ENCODE measurements at regions not wholly inside any gene's neighbourhood (a gene's known extent, or its start where the extent isn't known, plus 50 kb on each side); places are given as distances from the start of the nearest gene placed in this dataset.

GRCh38 chr11:130814440-130815096 is 101.7 kb downstream of the SNX19 start:
- DNase-seq: no peak

- DNase-seq: no peak
Observed at GRCh38 chr11:130815097-130815802, 101.0 kb downstream of the SNX19 start.

- DNase-seq: no peak
Observed at GRCh38 chr11:130815956-130816355, 100.3 kb downstream of the SNX19 start.

GRCh38 chr11:130816546-130817329 is 99.5 kb downstream of the SNX19 start:
- DNase-seq: no peak

- no peak for DNase-seq
Observed at GRCh38 chr11:130817330-130817944, 98.8 kb downstream of the SNX19 start.

GRCh38 chr11:130819625-130820024 is 96.7 kb downstream of the SNX19 start:
- DNase-seq: no peak
